SK-N-MC (cell line): ENCODE measurements at regions not wholly inside any gene's neighbourhood (a gene's known extent, or its start where the extent isn't known, plus 50 kb on each side); places are given as distances from the start of the nearest gene placed in this dataset.

Experiments used
- EZH2 ChIP-seq: fragments of 200-600 bp; sonication (generic); IDR thresholded peaks from one replicate; pipeline ENCODE4 v1.6.1; 2017; ENCODE audit warnings: antibody characterized with exemption
- FOXP2 ChIP-seq: optimal IDR thresholded peaks from 2 replicates; pipeline ENCODE3; 2011; ENCODE audit warnings: mild to moderate bottlenecking, moderate library complexity; ENCODE audit not compliant: insufficient read depth; ENCODE audit errors: extremely low read length, control extremely low read depth
- POLR2AphosphoS5 ChIP-seq: IDR thresholded peaks from 2 replicates; pipeline ENCODE4 v1.6.1; 2012; ENCODE audit warnings: mild to moderate bottlenecking, low read depth, low read length, borderline replicate concordance

DNA sequence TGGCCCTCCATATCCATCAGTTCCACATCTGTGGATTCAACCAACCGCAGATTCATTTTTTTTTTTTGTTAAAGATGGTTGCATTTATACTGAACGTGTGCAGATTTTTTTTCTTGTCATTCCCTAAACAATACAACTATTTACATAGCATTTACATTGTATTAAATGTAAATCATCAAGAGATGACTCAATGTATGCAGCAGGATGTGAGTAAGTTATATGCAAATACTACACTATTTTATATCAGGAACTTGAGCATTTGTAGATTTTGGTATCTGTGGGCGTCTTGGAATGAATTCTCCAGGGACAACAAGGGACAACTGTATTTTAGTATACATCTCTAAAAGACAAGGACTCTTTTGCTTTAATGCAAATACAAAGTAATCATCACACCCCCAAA lies 299.2 kb upstream of the ZNF608 start:
- TF ChIP-seq POLR2AphosphoS5 (no peak), EZH2 (no peak), FOXP2 (no peak)
